Ovary (tissue), 1 donor: ENCODE measurements at regions not wholly inside any gene's neighbourhood (a gene's known extent, or its start where the extent isn't known, plus 50 kb on each side); places are given as distances from the start of the nearest gene placed in this dataset.

Experiments
- EP300 ChIP-seq: sonication (generic); formaldehyde crosslinking; IDR thresholded peaks from one replicate; pipeline ENCODE4 v1.6.1; 2017; ENCODE audit warnings: antibody characterized with exemption
- POLR2A ChIP-seq: fragments of 450-650 bp; IDR thresholded peaks from one replicate; pipeline ENCODE4 v1.6.1; 2017; ENCODE audit warnings: antibody characterized with exemption, mild to moderate bottlenecking, moderate library complexity

GRCh38 chr4:157768419-157768818, 404.4 kb downstream of the GASK1B start:
- TF ChIP-seq POLR2A (no peak), EP300 (no peak)
